NCI-H2081 treated with DMSO at 0.1 percent for 48 hours (cell line): ENCODE measurements at regions not wholly inside any gene's neighbourhood (a gene's known extent, or its start where the extent isn't known, plus 50 kb on each side); places are given as distances from the start of the nearest gene placed in this dataset.
A peak's percentile ranks its signal among the peaks of the same experiment; 100 is the strongest.
"Not testable (repeated sequence)": the region's sequence is repeated elsewhere in the genome, so short reads cannot be mapped to it uniquely, and the experiment has no call there.

Experiments
- DNase-seq: peaks from one replicate; lab custom pipeline; 2025; lab: John Stamatoyannopoulos, UW

GRCh38 chr9:7622481-7622880 lies 177.1 kb downstream of the DMAC1 start:
- DNase-seq, result no peak

- DNase-seq, result no peak
These were observed 184.2 kb downstream of the DMAC1 start for GRCh38 chr9:7615344-7615743.

- no peak for DNase-seq
These were observed 185.6 kb downstream of the DMAC1 start for GRCh38 chr9:7613931-7614330.

- no peak for DNase-seq
These were observed 191.3 kb downstream of the DMAC1 start for GRCh38 chr9:7608261-7608660.

- DNase-seq, result no peak
These were observed 192.2 kb downstream of the DMAC1 start for GRCh38 chr9:7607421-7607820.

- no peak for DNase-seq
These were observed 193.0 kb downstream of the DMAC1 start for GRCh38 chr9:7606591-7606990.

GRCh38 chr9:7601739-7602138 lies 197.8 kb downstream of the DMAC1 start:
- DNase-seq, result no peak

- no peak for DNase-seq
These were observed 201.9 kb downstream of the DMAC1 start for GRCh38 chr9:7597716-7598115.

GRCh38 chr9:7592321-7593316 lies 207.0 kb downstream of the DMAC1 start:
- DNase-seq, result no peak

GRCh38 chr9:7591501-7591900 lies 208.1 kb downstream of the DMAC1 start:
- no peak for DNase-seq

GRCh38 chr9:7580568-7580967 lies 219.0 kb downstream of the DMAC1 start:
- no peak for DNase-seq

GRCh38 chr9:7579351-7579750 lies 220.2 kb downstream of the DMAC1 start:
- DNase-seq, result no peak

GRCh38 chr9:7578951-7579350 lies 220.6 kb downstream of the DMAC1 start:
- no peak for DNase-seq

- peak; percentile 25 for DNase-seq
These were observed 229.4 kb downstream of the DMAC1 start for GRCh38 chr9:7570107-7570720.

GRCh38 chr9:7567687-7568086 lies 231.9 kb downstream of the DMAC1 start:
- DNase-seq, result no peak

GRCh38 chr9:7561527-7562080 lies 238.0 kb downstream of the DMAC1 start:
- no peak for DNase-seq

- no peak for DNase-seq
These were observed 238.8 kb downstream of the DMAC1 start for GRCh38 chr9:7560669-7561305.

- DNase-seq, result no peak
These were observed 244.9 kb downstream of the DMAC1 start for GRCh38 chr9:7554699-7555098.

- not testable (repeated sequence) for DNase-seq
These were observed 246.9 kb downstream of the DMAC1 start for GRCh38 chr9:7552706-7553105.

- DNase-seq, result no peak
These were observed 250.3 kb downstream of the DMAC1 start for GRCh38 chr9:7549249-7549648.

- DNase-seq, result no peak
These were observed 253.3 kb downstream of the DMAC1 start for GRCh38 chr9:7546261-7546660.

- no peak for DNase-seq
These were observed 254.0 kb downstream of the DMAC1 start for GRCh38 chr9:7545371-7546165.
